ENCODE measurements at regions not wholly inside any gene's neighbourhood (a gene's known extent, or its start where the extent isn't known, plus 50 kb on each side); places are given as distances from the start of the nearest gene placed in this dataset.

DNA sequence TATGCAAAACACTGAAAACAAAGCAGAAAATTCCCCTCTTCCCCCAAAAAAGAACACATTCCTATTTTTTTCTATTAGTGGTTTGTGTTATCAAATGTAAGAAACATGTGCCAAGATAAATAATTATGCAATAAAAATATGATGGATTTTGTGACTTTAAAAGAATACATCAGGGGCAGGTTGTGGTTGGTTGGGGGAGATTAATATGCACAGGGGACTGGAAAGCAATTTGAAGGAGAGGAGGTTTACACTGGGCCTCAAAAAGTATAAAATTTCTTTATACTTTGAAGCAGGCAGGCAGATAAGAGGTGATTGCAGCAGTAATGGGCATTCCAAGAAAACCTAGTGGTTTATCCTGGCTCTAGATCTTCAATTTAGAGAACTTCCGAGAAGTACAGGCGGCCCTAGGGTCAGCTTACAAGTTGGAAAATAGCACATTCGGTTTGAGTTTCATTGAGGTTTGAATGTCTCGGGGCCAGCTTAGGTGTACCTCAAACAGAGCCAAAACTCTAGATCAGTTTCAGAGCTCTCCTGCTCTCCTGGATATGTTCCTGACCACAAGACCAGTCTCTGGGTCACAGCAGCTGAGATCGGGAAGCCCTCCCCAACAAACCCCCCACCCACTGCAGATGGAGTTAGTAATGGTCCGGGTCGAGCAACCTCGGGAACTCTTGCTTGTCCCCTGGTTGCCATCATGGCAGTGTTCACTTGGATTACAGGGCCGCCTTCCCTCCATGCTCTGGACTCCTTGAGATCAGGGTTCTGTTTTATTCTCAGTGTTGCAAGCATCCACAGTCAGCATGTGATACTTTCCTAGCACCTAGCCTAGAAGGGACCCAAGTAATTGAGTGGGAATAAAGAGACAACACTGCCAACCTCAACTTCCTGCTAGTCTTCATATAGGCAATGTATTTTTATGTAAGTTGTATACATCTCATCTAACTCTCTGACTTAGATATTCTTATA lies 112.1 kb upstream of the DDIT4L start:
- Histone ChIP-seq H3K4me2 (ENCODE audit: low read length) (no peak overlapping the region), H3K18ac (ENCODE audit: low read length) (no peak overlapping the region), H2BK120ac (ENCODE audit: insufficient read depth, low read length, poor library complexity) (no peak overlapping the region), H4K8ac (ENCODE audit: low read depth, low read length) (no peak overlapping the region), H3K79me2 (ENCODE audit: control insufficient read depth, insufficient read depth, low read length, poor library complexity) (no peaks in the 10 kb centered on the region), H3K9ac (ENCODE audit: low read length) (no peak overlapping the region), H3K79me1 (ENCODE audit: low read length) (no peaks in the 10 kb centered on the region), H3K4me1 (ENCODE audit: control insufficient read depth in 1 of 2, insufficient read depth in 2 of 2, low read length in 2 of 2) (no peaks in the 10 kb centered on the region), H3K9me3 (ENCODE audit: insufficient read depth, low read depth, low read length) (no peaks in the 10 kb centered on the region), H3K14ac (ENCODE audit: low read length) (no peak overlapping the region), H2BK12ac (ENCODE audit: low read length) (no peak overlapping the region), H3K4ac (ENCODE audit: low read depth, low read length) (no peak overlapping the region), H3K27me3 (ENCODE audit: insufficient read depth, low read length) (no peaks in the 10 kb centered on the region), H3K4me3 (ENCODE audit: low read depth, low read length) (no peak overlapping the region), H4K12ac (ENCODE audit: low read depth, low read length) (no peak overlapping the region), H4K91ac (ENCODE audit: low read depth, low read length) (no peak overlapping the region), H2AK5ac (ENCODE audit: low read length) (no peak overlapping the region), H2BK5ac (ENCODE audit: low read depth, low read length, poor library complexity) (no peak overlapping the region), H3K36me3 (ENCODE audit: control insufficient read depth in 1 of 2, insufficient read depth in 2 of 2, low read length in 2 of 2) (no peaks in the 10 kb centered on the region), H3K23ac (ENCODE audit: low read length) (no peak overlapping the region), H3K27ac (ENCODE audit: low read depth, low read length) (no peak overlapping the region), H2AFZ (ENCODE audit: insufficient read depth, low read length, poor library complexity) (no peak overlapping the region)
- no CpG with 5 or more reads among the region's 9 CpGs for WGBS (ENCODE audit: extremely low coverage, insufficient coverage, insufficient read length)
- no peak for DNase-seq

DNA sequence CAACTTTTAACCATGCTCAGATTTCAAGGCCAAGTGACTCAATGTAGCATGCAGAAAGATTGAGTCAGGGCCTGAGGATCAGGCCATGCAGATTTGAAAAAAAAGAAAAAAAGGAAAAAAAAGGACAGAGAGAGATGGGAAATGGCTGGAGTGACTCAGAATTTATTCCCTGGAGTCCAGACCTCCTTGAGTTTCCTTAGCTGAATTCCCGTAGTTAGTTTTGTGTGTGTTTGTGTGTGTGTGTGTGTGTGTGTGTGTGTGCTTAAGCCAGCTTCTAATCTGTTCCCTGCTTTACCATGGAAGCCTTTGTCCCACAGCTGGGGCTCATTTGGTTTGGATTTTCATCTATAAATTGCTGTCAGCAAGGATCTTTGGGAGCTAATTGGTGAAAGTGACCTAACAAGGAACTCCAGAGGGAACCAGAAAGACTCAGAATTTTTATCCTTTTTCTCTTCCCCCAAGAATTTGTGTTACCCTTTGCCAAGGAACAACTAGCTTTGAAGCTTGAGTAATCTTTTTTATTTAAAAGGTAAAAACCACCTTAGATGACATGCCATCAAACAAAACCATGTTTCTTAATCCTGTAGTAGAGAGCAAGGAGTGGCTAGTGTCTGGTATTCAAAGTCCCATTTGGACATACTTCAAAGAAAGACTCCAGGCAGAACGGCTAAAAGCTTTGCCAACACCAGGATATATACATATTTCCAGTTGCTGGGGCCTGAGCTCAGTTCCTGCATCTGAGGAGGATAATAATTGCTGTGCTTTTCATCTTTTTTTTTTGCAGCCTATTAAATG lies 109.0 kb upstream of the DDIT4L start:
- Histone ChIP-seq H4K8ac (ENCODE audit: low read depth, low read length) (no peak overlapping the region), H3K36me3 (ENCODE audit: control insufficient read depth in 1 of 2, insufficient read depth in 2 of 2, low read length in 2 of 2) (no peaks in the 10 kb centered on the region), H2AK5ac (ENCODE audit: low read length) (no peak overlapping the region), H3K27ac (ENCODE audit: low read depth, low read length) (peak overlapping the region; percentile 64), H3K4me3 (ENCODE audit: low read depth, low read length) (no peak overlapping the region), H3K18ac (ENCODE audit: low read length) (no peak overlapping the region), H3K4me2 (ENCODE audit: low read length) (no peak overlapping the region), H3K23ac (ENCODE audit: low read length) (no peak overlapping the region), H3K27me3 (ENCODE audit: insufficient read depth, low read length) (no peaks in the 10 kb centered on the region), H2BK12ac (ENCODE audit: low read length) (no peak overlapping the region), H2BK120ac (ENCODE audit: insufficient read depth, low read length, poor library complexity) (no peak overlapping the region), H3K79me1 (ENCODE audit: low read length) (no peaks in the 10 kb centered on the region), H3K14ac (ENCODE audit: low read length) (no peak overlapping the region), H3K79me2 (ENCODE audit: control insufficient read depth, insufficient read depth, low read length, poor library complexity) (no peaks in the 10 kb centered on the region), H3K9ac (ENCODE audit: low read length) (no peak overlapping the region), H4K12ac (ENCODE audit: low read depth, low read length) (no peak overlapping the region), H3K9me3 (ENCODE audit: insufficient read depth, low read depth, low read length) (no peaks in the 10 kb centered on the region), H3K4me1 (ENCODE audit: control insufficient read depth in 1 of 2, insufficient read depth in 2 of 2, low read length in 2 of 2) (no peaks in the 10 kb centered on the region), H2AFZ (ENCODE audit: insufficient read depth, low read length, poor library complexity) (no peak overlapping the region), H2BK5ac (ENCODE audit: low read depth, low read length, poor library complexity) (no peak overlapping the region), H4K91ac (ENCODE audit: low read depth, low read length) (no peak overlapping the region), H3K4ac (ENCODE audit: low read depth, low read length) (no peak overlapping the region)
- no CpG with 5 or more reads among the region's 2 CpGs for WGBS (ENCODE audit: extremely low coverage, insufficient coverage, insufficient read length)
- DNase-seq, result peak in 1 of 2 donors; percentile 38

DNA sequence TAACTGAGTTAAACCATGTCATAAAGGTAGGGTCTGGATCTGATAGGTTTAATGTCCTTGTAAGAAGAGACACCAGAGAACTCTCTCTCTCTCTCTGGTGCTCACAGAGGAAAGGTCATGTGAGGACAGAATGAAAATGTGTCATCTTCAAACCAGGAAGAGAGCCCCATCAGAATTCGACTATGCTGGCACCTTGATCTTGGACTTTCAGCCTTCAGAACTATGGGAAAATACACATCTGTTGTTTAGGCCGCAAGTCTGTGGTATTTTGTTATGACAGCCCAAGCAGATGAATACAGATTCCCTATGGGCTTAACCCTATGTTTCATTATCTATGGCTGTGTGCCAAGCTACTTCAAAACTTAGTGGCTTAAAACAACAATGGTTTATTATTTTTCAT lies 105.5 kb upstream of the DDIT4L start:
- H4K12ac ChIP-seq (ENCODE audit: low read depth, low read length), result no peak overlapping the region
- H3K4me1 ChIP-seq (ENCODE audit: control insufficient read depth in 1 of 2, insufficient read depth in 2 of 2, low read length in 2 of 2), result no peaks in the 10 kb centered on the region
- no peak overlapping the region for H4K91ac ChIP-seq (ENCODE audit: low read depth, low read length)
- no peaks in the 10 kb centered on the region for H3K9me3 ChIP-seq (ENCODE audit: insufficient read depth, low read depth, low read length)
- H3K79me1 ChIP-seq (ENCODE audit: low read length), result no peaks in the 10 kb centered on the region
- WGBS (ENCODE audit: extremely low coverage, insufficient coverage, insufficient read length), result no CpG with 5 or more reads among the region's 2 CpGs
- H3K36me3 ChIP-seq (ENCODE audit: control insufficient read depth in 1 of 2, insufficient read depth in 2 of 2, low read length in 2 of 2), result no peaks in the 10 kb centered on the region
- no peak overlapping the region for H3K18ac ChIP-seq (ENCODE audit: low read length)
- H3K4me3 ChIP-seq (ENCODE audit: low read depth, low read length), result no peak overlapping the region
- no peak overlapping the region for H2BK120ac ChIP-seq (ENCODE audit: insufficient read depth, low read length, poor library complexity)
- no peaks in the 10 kb centered on the region for H3K27me3 ChIP-seq (ENCODE audit: insufficient read depth, low read length)
- peak; percentile 82 to 91 for DNase-seq
- H2BK5ac ChIP-seq (ENCODE audit: low read depth, low read length, poor library complexity), result no peak overlapping the region
- no peak overlapping the region for H4K8ac ChIP-seq (ENCODE audit: low read depth, low read length)
- H3K27ac ChIP-seq (ENCODE audit: low read depth, low read length), result no peak overlapping the region
- H2BK12ac ChIP-seq (ENCODE audit: low read length), result no peak overlapping the region
- no peak overlapping the region for H3K23ac ChIP-seq (ENCODE audit: low read length)
- H3K79me2 ChIP-seq (ENCODE audit: control insufficient read depth, insufficient read depth, low read length, poor library complexity), result no peaks in the 10 kb centered on the region
- H2AK5ac ChIP-seq (ENCODE audit: low read length), result no peak overlapping the region
- no peak overlapping the region for H3K14ac ChIP-seq (ENCODE audit: low read length)
- H3K9ac ChIP-seq (ENCODE audit: low read length), result no peak overlapping the region
- no peak overlapping the region for H2AFZ ChIP-seq (ENCODE audit: insufficient read depth, low read length, poor library complexity)
- H3K4ac ChIP-seq (ENCODE audit: low read depth, low read length), result no peak overlapping the region
- H3K4me2 ChIP-seq (ENCODE audit: low read length), result no peak overlapping the region

DNA sequence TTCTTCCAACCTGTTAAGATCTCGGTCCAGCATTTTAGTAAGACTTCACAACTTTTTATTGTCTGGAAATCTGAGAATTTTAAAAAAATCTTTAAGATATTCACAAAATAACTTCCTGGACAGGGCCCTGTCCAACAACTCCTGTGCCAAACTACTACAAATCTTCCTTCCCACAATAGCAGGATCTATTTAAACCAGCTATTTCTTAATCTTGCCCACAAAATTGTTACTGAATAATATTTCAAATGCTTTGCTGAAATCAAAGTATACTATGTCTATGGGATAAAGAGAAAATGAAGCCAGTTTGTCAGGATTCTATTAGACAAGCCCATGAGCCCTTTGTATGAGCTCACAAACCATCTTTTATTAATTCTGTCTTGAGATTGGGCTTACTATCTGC lies 104.1 kb upstream of the DDIT4L start:
- no peak overlapping the region for H2BK120ac ChIP-seq (ENCODE audit: insufficient read depth, low read length, poor library complexity)
- H2BK5ac ChIP-seq (ENCODE audit: low read depth, low read length, poor library complexity), result no peak overlapping the region
- H2AK5ac ChIP-seq (ENCODE audit: low read length), result no peak overlapping the region
- no peak overlapping the region for H2AFZ ChIP-seq (ENCODE audit: insufficient read depth, low read length, poor library complexity)
- no peak overlapping the region for H2BK12ac ChIP-seq (ENCODE audit: low read length)
- H3K9ac ChIP-seq (ENCODE audit: low read length), result no peak overlapping the region
- no peaks in the 10 kb centered on the region for H3K79me1 ChIP-seq (ENCODE audit: low read length)
- H3K4me2 ChIP-seq (ENCODE audit: low read length), result no peak overlapping the region
- H3K4me1 ChIP-seq (ENCODE audit: control insufficient read depth in 1 of 2, insufficient read depth in 2 of 2, low read length in 2 of 2), result no peaks in the 10 kb centered on the region
- H3K4me3 ChIP-seq (ENCODE audit: low read depth, low read length), result no peak overlapping the region
- DNase-seq, result peak in 1 of 2 donors; percentile 24
- H4K12ac ChIP-seq (ENCODE audit: low read depth, low read length), result no peak overlapping the region
- no peaks in the 10 kb centered on the region for H3K9me3 ChIP-seq (ENCODE audit: insufficient read depth, low read depth, low read length)
- no peak overlapping the region for H4K91ac ChIP-seq (ENCODE audit: low read depth, low read length)
- no peak overlapping the region for H3K27ac ChIP-seq (ENCODE audit: low read depth, low read length)
- no peak overlapping the region for H3K23ac ChIP-seq (ENCODE audit: low read length)
- H4K8ac ChIP-seq (ENCODE audit: low read depth, low read length), result no peak overlapping the region
- no peaks in the 10 kb centered on the region for H3K79me2 ChIP-seq (ENCODE audit: control insufficient read depth, insufficient read depth, low read length, poor library complexity)
- H3K4ac ChIP-seq (ENCODE audit: low read depth, low read length), result no peak overlapping the region
- H3K14ac ChIP-seq (ENCODE audit: low read length), result no peak overlapping the region
- H3K27me3 ChIP-seq (ENCODE audit: insufficient read depth, low read length), result no peaks in the 10 kb centered on the region
- H3K18ac ChIP-seq (ENCODE audit: low read length), result no peak overlapping the region
- no peaks in the 10 kb centered on the region for H3K36me3 ChIP-seq (ENCODE audit: control insufficient read depth in 1 of 2, insufficient read depth in 2 of 2, low read length in 2 of 2)
- no CpG with 5 or more reads among the region's 1 CpG for WGBS (ENCODE audit: extremely low coverage, insufficient coverage, insufficient read length)
